ENCODE measurements at regions not wholly inside any gene's neighbourhood (a gene's known extent, or its start where the extent isn't known, plus 50 kb on each side); places are given as distances from the start of the nearest gene placed in this dataset.

DNA sequence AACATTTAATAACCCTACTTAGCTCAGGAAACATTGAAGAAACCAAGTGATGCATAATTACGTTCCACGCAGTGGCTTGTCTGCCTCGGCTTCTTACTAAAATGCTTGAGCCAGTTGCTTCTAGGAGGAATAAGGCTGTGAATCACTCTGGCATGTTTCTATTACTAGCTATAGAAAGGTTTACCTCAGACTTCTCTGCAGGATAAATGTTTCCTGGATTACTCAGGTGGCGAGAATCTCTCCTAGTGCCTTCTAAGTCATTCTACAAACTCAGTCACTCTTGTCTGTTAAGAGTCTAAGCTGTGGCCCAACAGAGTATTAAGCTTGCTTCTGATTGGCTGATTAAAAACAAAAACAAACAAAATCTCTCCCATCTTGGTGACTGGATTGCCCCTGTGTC is 92.0 kb upstream of the RALGPS2 start:
- Histone ChIP-seq H3K27ac (no peak overlapping the region), H3K4me1 (no peaks in the 10 kb centered on the region), H3K4me3 (no peak overlapping the region), H3K27me3 (ENCODE audit: insufficient read depth in 3 of 3, low read length in 2 of 3) (no peaks in the 10 kb centered on the region), H3K36me3 (ENCODE audit: insufficient read depth in 1 of 2, low read depth in 1 of 2) (no peaks in the 10 kb centered on the region), H3K9me3 (no peaks in the 10 kb centered on the region)
- DNase-seq (no peak), ATAC-seq (no peak)
- 86 to 91% (median 91%) methylated on average over 4 of the region's 4 CpGs for WGBS, 3 donors
- intact Hi-C loops (cut with DNase I), result no loop called here
- TF ChIP-seq, protein P1, sequence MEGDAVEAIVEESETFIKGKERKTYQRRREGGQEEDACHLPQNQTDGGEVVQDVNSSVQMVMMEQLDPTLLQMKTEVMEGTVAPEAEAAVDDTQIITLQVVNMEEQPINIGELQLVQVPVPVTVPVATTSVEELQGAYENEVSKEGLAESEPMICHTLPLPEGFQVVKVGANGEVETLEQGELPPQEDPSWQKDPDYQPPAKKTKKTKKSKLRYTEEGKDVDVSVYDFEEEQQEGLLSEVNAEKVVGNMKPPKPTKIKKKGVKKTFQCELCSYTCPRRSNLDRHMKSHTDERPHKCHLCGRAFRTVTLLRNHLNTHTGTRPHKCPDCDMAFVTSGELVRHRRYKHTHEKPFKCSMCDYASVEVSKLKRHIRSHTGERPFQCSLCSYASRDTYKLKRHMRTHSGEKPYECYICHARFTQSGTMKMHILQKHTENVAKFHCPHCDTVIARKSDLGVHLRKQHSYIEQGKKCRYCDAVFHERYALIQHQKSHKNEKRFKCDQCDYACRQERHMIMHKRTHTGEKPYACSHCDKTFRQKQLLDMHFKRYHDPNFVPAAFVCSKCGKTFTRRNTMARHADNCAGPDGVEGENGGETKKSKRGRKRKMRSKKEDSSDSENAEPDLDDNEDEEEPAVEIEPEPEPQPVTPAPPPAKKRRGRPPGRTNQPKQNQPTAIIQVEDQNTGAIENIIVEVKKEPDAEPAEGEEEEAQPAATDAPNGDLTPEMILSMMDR (IDR thresholded peaks at IDR 0.05), result no peak

DNA sequence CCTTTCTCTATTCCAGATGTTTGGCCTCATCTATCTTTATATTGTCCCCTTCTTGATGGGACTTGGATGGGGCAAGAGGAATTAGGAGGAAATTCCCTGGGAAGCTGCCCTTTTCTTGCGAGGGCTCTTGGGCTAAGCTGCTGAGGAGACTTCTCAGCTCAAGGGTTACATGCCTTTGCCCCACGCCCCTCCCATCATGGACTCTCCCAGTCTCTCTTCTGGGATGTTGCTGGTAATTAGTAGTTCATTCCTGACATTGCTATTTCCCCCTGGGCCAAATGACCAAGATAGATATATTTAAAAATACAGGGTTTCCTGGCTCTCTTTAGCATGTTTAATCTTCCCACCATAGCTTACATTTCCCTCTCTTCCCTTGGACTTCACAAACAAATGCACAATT is 90.6 kb upstream of the RALGPS2 start:
- Histone ChIP-seq H3K27ac (no peak overlapping the region), H3K4me1 (no peaks in the 10 kb centered on the region), H3K9me3 (no peaks in the 10 kb centered on the region), H3K27me3 (ENCODE audit: insufficient read depth in 3 of 3, low read length in 2 of 3) (no peaks in the 10 kb centered on the region), H3K36me3 (ENCODE audit: insufficient read depth in 1 of 2, low read depth in 1 of 2) (no peaks in the 10 kb centered on the region), H3K4me3 (no peak overlapping the region)
- ATAC-seq (no peak), DNase-seq (no peak)
- WGBS, 3 donors, result 56 to 65% (median 60%) methylated on average over 2 of the region's 2 CpGs
- TF ChIP-seq, protein P1 (IDR thresholded peaks at IDR 0.05), result no peak
- intact Hi-C loops (cut with DNase I), result no loop called here

GRCh38 chr1:178637841-178638240 is 87.2 kb upstream of the RALGPS2 start:
- no peaks in the 10 kb centered on the region for H3K4me1 ChIP-seq
- no peaks in the 10 kb centered on the region for H3K27me3 ChIP-seq (ENCODE audit: insufficient read depth in 3 of 3, low read length in 2 of 3)
- intact Hi-C loops (cut with DNase I), result no loop called here
- 54 to 87% (median 72%) methylated on average over 1 of the region's 1 CpG for WGBS, 3 donors
- H3K27ac ChIP-seq, result no peak overlapping the region
- no peaks in the 10 kb centered on the region for H3K36me3 ChIP-seq (ENCODE audit: insufficient read depth in 1 of 2, low read depth in 1 of 2)
- ATAC-seq (no peak), DNase-seq (no peak)
- H3K4me3 ChIP-seq, result no peak overlapping the region
- TF ChIP-seq, protein P1 (IDR thresholded peaks at IDR 0.05), result no peak
- H3K9me3 ChIP-seq, result no peaks in the 10 kb centered on the region

GRCh38 chr1:178639326-178639725 is 85.7 kb upstream of the RALGPS2 start:
- no peak for DNase-seq
- peaks cover 5% of the 10 kb centered on the region for H3K4me1 ChIP-seq
- H3K27ac ChIP-seq, result no peak overlapping the region
- no peaks in the 10 kb centered on the region for H3K36me3 ChIP-seq (ENCODE audit: insufficient read depth in 1 of 2, low read depth in 1 of 2)
- H3K9me3 ChIP-seq, result no peaks in the 10 kb centered on the region
- H3K27me3 ChIP-seq (ENCODE audit: insufficient read depth in 3 of 3, low read length in 2 of 3), result no peaks in the 10 kb centered on the region
- intact Hi-C loops (cut with DNase I), result no loop called here
- TF ChIP-seq, protein P1 (IDR thresholded peaks at IDR 0.05), result no peak
- H3K4me3 ChIP-seq, result no peak overlapping the region
- no peak for ATAC-seq

- no peaks in the 10 kb centered on the region for H3K36me3 ChIP-seq (ENCODE audit: insufficient read depth in 1 of 2, low read depth in 1 of 2)
- intact Hi-C loops (cut with DNase I), result no loop called here
- ATAC-seq (no peak), DNase-seq (no peak)
- WGBS, 3 donors, result 24 to 42% (median 34%) methylated on average over 5 of the region's 5 CpGs
- H3K27me3 ChIP-seq (ENCODE audit: insufficient read depth in 3 of 3, low read length in 2 of 3), result no peaks in the 10 kb centered on the region
- TF ChIP-seq, protein P1 (IDR thresholded peaks at IDR 0.05), result no peak
- H3K4me3 ChIP-seq, result no peak overlapping the region
- H3K4me1 ChIP-seq, result peaks cover 5% of the 10 kb centered on the region
- H3K9me3 ChIP-seq, result no peaks in the 10 kb centered on the region
- H3K27ac ChIP-seq, result no peak overlapping the region
These were observed 82.8 kb upstream of the RALGPS2 start for GRCh38 chr1:178642282-178642681.

Measured in psoas muscle (tissue), 7 donors.